ENCODE measurements at regions not wholly inside any gene's neighbourhood (a gene's known extent, or its start where the extent isn't known, plus 50 kb on each side); places are given as distances from the start of the nearest gene placed in this dataset.
A peak's percentile ranks its signal among the peaks of the same experiment; 100 is the strongest.

DNA sequence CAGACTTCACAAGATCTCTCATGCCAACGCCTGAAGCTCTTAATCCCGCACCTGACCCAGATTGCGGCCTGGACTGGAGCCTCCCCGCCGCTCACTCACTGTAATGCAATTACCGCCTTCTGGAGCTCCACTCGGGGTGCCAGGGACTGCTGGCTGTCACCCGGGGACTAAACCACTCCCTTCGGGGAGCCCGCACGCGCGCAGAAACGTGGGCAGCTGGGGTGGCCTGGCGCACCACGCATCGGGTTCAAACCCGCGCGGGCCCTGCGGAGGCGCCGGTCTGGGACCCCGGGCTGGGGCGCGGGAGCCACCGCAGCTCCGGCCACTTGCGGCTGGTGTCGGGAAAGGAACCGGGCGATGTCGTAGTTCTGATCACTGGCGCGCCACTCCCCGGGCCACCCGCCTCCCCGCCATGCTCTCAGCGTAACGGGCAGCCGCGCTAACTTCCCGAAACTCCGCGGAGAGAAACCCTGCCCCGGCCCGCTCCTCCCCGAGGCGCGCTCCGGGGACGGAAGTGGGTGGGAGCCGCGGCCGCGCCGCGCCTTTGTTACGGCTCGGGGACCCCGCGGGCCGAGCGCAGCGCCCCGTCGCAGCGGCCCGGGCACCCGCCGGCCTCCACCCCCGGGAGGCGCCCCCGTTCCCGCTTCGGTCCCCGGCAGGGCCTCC is 100.3 kb upstream of the SVIL start:
- DNase-seq (ENCODE audit: low read depth) = no peak
- TF ChIP-seq, protein P1, sequence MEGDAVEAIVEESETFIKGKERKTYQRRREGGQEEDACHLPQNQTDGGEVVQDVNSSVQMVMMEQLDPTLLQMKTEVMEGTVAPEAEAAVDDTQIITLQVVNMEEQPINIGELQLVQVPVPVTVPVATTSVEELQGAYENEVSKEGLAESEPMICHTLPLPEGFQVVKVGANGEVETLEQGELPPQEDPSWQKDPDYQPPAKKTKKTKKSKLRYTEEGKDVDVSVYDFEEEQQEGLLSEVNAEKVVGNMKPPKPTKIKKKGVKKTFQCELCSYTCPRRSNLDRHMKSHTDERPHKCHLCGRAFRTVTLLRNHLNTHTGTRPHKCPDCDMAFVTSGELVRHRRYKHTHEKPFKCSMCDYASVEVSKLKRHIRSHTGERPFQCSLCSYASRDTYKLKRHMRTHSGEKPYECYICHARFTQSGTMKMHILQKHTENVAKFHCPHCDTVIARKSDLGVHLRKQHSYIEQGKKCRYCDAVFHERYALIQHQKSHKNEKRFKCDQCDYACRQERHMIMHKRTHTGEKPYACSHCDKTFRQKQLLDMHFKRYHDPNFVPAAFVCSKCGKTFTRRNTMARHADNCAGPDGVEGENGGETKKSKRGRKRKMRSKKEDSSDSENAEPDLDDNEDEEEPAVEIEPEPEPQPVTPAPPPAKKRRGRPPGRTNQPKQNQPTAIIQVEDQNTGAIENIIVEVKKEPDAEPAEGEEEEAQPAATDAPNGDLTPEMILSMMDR (IDR thresholded peaks at IDR 0.05; ENCODE audit: insufficient read depth, low read depth, low read length) = no peak
- Histone ChIP-seq H3K27me3 (ENCODE audit: control insufficient read depth, insufficient read depth, low read length) (peaks cover 9% of the 10 kb centered on the region), H3K36me3 (ENCODE audit: control insufficient read depth, insufficient read depth, low read length) (no peaks in the 10 kb centered on the region), H3K4me3 (ENCODE audit: low read depth, low read length) (peak overlapping the region; percentile 71)
- ChIA-PET POLR2A (no interaction called here), CTCF (interaction anchor here (0.6 to 3.0 kb wide), 15 partner anchors 9 to 216 kb away, joined by 3 to 14 read pairs (median 4); no protein-coding TSS in a partner anchor)

DNA sequence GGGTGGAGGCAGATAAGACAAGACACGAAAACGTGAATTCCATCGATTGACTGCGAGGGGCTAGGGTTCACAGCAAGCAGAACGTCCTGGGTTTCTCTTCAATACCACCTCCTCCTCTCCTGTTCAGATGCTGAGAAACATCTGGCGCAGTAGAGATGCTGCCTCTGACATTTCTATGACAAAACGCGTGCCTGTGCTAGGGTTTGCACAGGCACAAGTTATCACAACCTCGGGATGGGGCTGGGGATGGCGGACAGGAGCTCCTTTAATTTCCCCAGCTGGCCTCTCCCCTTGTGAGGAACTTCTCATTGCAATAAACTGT is 99.8 kb upstream of the SVIL start:
- TF ChIP-seq, protein P1 (IDR thresholded peaks at IDR 0.05; ENCODE audit: insufficient read depth, low read depth, low read length) = no peak
- ChIA-PET POLR2A (no interaction called here), CTCF (interaction anchor here (0.6 to 3.0 kb wide), 7 partner anchors 9 to 215 kb away, joined by 3 to 14 read pairs (median 3); no protein-coding TSS in a partner anchor)
- peak overlapping the region; percentile 71 for H3K4me3 ChIP-seq (ENCODE audit: low read depth, low read length)
- DNase-seq (ENCODE audit: low read depth) = no peak
- H3K36me3 ChIP-seq (ENCODE audit: control insufficient read depth, insufficient read depth, low read length) = no peaks in the 10 kb centered on the region
- H3K27me3 ChIP-seq (ENCODE audit: control insufficient read depth, insufficient read depth, low read length) = peaks cover 9% of the 10 kb centered on the region

DNA sequence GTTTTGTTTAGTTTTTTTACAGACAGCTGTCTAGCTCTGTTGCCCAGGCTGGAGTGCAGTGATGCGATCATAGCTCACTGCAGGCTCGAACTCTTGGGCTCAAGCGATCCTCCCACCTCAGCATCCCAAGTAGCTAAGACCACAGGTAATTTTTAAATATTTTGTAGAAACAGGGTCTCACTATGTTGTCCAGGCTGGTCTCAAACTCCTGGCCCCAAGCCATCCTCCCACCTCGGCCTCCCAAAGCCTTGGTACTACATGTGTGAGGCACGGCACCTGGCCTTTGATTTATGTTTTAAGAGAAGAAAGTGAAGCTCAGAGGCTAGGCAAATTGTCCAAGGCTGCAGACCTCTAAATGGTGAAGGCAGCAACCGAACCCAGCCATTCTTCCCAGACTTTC is 98.6 kb upstream of the SVIL start:
- no peak overlapping the region for H3K4me3 ChIP-seq (ENCODE audit: low read depth, low read length)
- ChIA-PET POLR2A (interaction anchor here (0.6 kb wide), 1 partner anchor 83 kb away, joined by 3 read pairs; no protein-coding TSS in a partner anchor), CTCF (interaction anchor here (0.8 to 3.0 kb wide), 4 partner anchors 11 to 142 kb away, joined by 3 to 14 read pairs (median 4); partner anchors contain the start of gene SVIL)

DNA sequence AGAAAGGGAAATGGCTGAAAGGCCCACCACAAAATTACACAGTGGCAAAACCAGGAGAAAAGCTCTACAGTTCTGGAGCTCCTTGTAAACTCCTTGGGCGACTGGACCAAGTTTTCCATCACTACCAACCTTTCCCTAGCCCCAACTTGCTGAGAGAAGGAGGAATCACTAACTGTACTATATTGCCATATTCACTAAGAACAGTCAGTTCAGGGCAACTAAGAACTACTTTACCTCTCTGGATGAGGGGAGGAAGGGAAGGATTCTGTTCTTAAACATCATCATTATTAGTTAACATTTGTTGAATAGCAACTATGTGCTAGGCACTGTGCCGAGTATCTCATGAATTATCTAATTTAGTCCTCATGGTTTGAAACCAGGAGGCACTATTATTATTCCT is 98.1 kb upstream of the SVIL start:
- no peak for DNase-seq (ENCODE audit: low read depth)
- Histone ChIP-seq H3K27me3 (ENCODE audit: control insufficient read depth, insufficient read depth, low read length) (peaks cover 7% of the 10 kb centered on the region), H3K36me3 (ENCODE audit: control insufficient read depth, insufficient read depth, low read length) (no peaks in the 10 kb centered on the region), H3K4me3 (ENCODE audit: low read depth, low read length) (no peak overlapping the region)
- ChIA-PET POLR2A (interaction anchor here (0.6 kb wide), 1 partner anchor 83 kb away, joined by 3 read pairs; no protein-coding TSS in a partner anchor), CTCF (interaction anchor here (1.0 to 3.0 kb wide), 3 partner anchors 11 to 98 kb away, joined by 3 to 14 read pairs (median 5); partner anchors contain the start of gene SVIL)
- TF ChIP-seq, protein P1 (IDR thresholded peaks at IDR 0.05; ENCODE audit: insufficient read depth, low read depth, low read length) = no peak

More for the DNA sequence above, 98.6 kb upstream of the SVIL start:
- TF ChIP-seq, protein P1 (IDR thresholded peaks at IDR 0.05; ENCODE audit: insufficient read depth, low read depth, low read length) = no peak
- H3K36me3 ChIP-seq (ENCODE audit: control insufficient read depth, insufficient read depth, low read length) = no peaks in the 10 kb centered on the region
- DNase-seq (ENCODE audit: low read depth) = no peak
- H3K27me3 ChIP-seq (ENCODE audit: control insufficient read depth, insufficient read depth, low read length) = peaks cover 8% of the 10 kb centered on the region

DNA sequence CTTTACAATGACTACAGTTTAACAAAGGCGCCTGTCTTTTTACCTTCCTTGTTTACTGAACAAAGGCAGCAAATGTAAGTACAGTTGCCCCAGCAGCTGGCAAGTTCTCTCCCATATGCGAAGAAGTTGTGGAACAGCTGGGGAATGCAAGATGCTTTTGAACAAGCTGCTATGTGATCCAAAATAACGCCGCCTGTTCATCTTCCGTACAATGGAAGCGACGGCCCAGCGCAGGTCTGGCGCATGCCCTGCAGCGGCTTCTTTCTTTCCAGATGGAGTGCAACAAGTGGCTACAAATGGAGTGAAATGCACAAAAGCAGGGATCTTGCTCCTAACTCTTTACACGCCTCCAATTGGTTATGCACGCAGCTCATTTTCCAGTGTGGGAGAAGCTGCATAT is 97.0 kb upstream of the SVIL start:
- ChIA-PET POLR2A (no interaction called here), CTCF (no interaction called here)
- H3K4me3 ChIP-seq (ENCODE audit: low read depth, low read length) = no peak overlapping the region
- peaks cover 3% of the 10 kb centered on the region for H3K27me3 ChIP-seq (ENCODE audit: control insufficient read depth, insufficient read depth, low read length)
- TF ChIP-seq, protein P1 (IDR thresholded peaks at IDR 0.05; ENCODE audit: insufficient read depth, low read depth, low read length) = no peak
- DNase-seq (ENCODE audit: low read depth) = no peak
- H3K36me3 ChIP-seq (ENCODE audit: control insufficient read depth, insufficient read depth, low read length) = no peaks in the 10 kb centered on the region
